GM10266 (cell line): ENCODE measurements at regions not wholly inside any gene's neighbourhood (a gene's known extent, or its start where the extent isn't known, plus 50 kb on each side); places are given as distances from the start of the nearest gene placed in this dataset.
"Not testable (repeated sequence)": the region's sequence is repeated elsewhere in the genome, so short reads cannot be mapped to it uniquely, and the experiment has no call there.

Source experiments
- DNase-seq: peaks from one replicate; pipeline ENCODE4 v3.0.0; 2012; ENCODE audit errors: extremely low spot score
- CTCF ChIP-seq: IDR thresholded peaks from 2 replicates; pipeline ENCODE4 v1.5.1; 2012; ENCODE audit warnings: mild to moderate bottlenecking, low read depth; ENCODE audit not compliant: control insufficient read depth, insufficient read depth; ENCODE audit errors: missing control alignments

DNA sequence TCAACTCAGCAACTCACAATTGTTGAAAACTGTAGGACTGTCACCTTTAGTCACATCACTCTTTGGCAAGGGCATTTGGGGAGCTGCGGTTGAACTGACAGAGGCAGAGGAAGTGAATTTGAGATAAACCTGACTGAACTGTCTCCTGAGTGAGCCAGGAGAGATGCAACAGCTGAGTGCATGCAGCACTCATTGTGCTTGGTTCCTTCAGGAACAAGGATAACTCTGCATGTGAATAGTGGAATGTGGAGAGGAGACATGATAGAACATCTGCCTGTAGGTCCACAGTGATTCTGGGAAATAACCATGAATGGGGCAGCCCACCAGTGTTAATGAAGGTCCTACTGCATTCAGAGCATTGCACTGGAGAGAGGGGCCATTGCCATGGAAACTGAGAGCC, 494.7 kb downstream of the STK39 start:
- no peak for DNase-seq
- no peak for TF ChIP-seq CTCF

- DNase-seq = no peak
- TF ChIP-seq CTCF = no peak
Observed at GRCh38 chr2:167750675-167751074, 496.7 kb downstream of the STK39 start.

- no peak for DNase-seq
- TF ChIP-seq CTCF = no peak
Observed at GRCh38 chr2:167749660-167750059, 497.7 kb downstream of the STK39 start.

DNA sequence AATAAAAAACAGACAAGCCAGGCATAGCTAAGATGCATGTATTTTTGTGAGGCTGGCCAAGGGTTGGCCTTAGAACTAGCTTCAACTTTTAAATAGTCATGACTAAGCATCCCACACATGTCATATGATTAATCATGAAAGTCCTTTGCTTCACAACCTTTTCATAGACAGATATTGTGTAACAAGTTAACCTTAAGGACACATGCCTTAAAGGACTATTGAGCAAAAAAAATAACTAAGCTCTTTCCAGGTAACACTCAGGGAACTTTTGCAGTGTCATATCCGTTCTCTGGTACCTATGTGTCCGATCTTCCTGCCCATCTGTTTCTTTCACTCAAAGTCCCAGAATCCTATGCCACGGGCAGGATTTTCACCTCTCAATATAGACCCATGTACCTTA, 498.4 kb downstream of the STK39 start:
- no peak for DNase-seq
- TF ChIP-seq CTCF = no peak

- DNase-seq = no peak
- no peak for TF ChIP-seq CTCF
Observed at GRCh38 chr2:167748536-167748935, 498.9 kb downstream of the STK39 start.

- DNase-seq = no peak
- TF ChIP-seq CTCF = no peak
Observed at GRCh38 chr2:167745667-167746066, 501.7 kb downstream of the STK39 start.

GRCh38 chr2:167739921-167740320, 507.5 kb downstream of the STK39 start:
- DNase-seq = not testable (repeated sequence)

DNA sequence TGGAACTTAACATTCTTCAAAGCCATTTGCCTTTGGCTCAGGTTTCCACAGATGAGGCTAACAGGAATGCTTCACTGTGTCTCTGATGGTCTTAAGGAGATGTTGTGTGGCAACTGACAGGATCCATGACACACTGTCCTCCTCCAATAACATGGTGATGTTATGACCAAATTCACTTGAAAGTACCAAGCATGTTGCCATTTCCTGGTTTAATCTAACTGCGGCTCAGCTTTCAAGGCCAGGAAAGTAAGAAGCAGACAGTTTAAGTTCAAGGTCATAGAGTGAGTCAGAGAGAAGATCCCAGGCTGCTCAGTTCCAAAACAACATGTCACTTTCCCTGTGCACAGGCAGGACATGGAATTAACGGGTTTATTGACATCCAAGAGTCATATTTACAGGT, 513.6 kb downstream of the STK39 start:
- no peak for DNase-seq
- TF ChIP-seq CTCF = no peak
